ENCODE measurements at regions not wholly inside any gene's neighbourhood (a gene's known extent, or its start where the extent isn't known, plus 50 kb on each side); places are given as distances from the start of the nearest gene placed in this dataset.

DNA sequence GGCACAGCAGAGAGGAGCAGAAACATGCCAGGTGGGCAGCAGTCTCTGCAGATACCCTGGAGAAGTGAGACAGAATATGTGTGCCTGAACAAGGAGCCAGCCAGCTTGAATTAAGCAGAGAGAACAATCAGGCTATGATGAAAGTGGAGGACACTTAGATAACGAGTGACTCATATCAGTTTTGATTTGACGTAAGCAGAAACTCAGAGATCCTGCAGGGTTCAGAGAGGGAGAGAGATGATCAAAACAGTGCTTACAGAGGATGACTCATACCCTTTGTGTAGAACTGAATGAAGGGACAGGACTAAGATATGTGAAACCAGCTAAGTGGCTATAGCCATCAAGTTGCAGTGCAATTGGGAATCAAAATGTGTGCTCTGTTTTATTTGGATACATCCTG is 300.7 kb downstream of the TENT5A start:
- no peak overlapping the region for H3K4me2 ChIP-seq (ENCODE audit: low read length)
- H3F3A ChIP-seq (ENCODE audit: control insufficient read depth, insufficient read depth) = no peaks in the 10 kb centered on the region
- no peaks in the 10 kb centered on the region for H3K9me2 ChIP-seq (replicated peaks; ENCODE audit: control insufficient read depth, low read length)
- no peaks in the 10 kb centered on the region for H3K4me1 ChIP-seq (ENCODE audit: control insufficient read depth, low read length)
- no peak overlapping the region for H3K27ac ChIP-seq (ENCODE audit: low read depth, low read length)
- no peak overlapping the region for H3K4me3 ChIP-seq (ENCODE audit: low read length)
- TF ChIP-seq, protein P1, sequence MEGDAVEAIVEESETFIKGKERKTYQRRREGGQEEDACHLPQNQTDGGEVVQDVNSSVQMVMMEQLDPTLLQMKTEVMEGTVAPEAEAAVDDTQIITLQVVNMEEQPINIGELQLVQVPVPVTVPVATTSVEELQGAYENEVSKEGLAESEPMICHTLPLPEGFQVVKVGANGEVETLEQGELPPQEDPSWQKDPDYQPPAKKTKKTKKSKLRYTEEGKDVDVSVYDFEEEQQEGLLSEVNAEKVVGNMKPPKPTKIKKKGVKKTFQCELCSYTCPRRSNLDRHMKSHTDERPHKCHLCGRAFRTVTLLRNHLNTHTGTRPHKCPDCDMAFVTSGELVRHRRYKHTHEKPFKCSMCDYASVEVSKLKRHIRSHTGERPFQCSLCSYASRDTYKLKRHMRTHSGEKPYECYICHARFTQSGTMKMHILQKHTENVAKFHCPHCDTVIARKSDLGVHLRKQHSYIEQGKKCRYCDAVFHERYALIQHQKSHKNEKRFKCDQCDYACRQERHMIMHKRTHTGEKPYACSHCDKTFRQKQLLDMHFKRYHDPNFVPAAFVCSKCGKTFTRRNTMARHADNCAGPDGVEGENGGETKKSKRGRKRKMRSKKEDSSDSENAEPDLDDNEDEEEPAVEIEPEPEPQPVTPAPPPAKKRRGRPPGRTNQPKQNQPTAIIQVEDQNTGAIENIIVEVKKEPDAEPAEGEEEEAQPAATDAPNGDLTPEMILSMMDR (IDR thresholded peaks at IDR 0.05; ENCODE audit: low read depth, low read length, poor library complexity, severe bottlenecking) = no peak
- TF ChIP-seq EZH2phosphoT487 (IDR thresholded peaks at IDR 0.05; ENCODE audit: borderline replicate concordance, low read length) = no peak
- H4K20me1 ChIP-seq (ENCODE audit: control insufficient read depth, insufficient read depth, low read depth, low read length) = no peaks in the 10 kb centered on the region
- no peaks in the 10 kb centered on the region for H3K27me3 ChIP-seq (ENCODE audit: control insufficient read depth, low read length)
- no peaks in the 10 kb centered on the region for H3K9me3 ChIP-seq (ENCODE audit: control insufficient read depth, insufficient read depth, low read length)
- no peaks in the 10 kb centered on the region for H3K36me3 ChIP-seq (ENCODE audit: control insufficient read depth, low read length)
- H3K79me2 ChIP-seq (ENCODE audit: control insufficient read depth, low read length) = no peaks in the 10 kb centered on the region

DNA sequence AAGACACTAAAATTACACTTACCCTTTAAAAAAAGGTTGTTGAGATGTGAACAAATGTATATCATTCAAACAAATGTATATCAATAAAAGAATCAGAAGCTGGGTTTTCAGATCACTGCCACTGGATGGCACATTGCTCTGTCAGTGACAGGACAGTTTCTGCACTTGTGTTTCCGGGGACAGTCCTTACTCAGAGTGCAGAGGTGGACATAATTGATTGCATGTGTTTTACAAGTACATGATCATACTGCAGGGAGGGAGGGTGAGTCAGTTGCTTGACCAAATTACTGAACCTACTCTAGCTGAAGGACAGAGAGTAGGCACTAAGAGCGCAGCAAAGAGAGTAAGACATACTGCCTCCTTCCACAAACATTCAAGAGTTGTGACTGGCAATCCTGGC is 302.3 kb downstream of the TENT5A start:
- no peak overlapping the region for H3K4me2 ChIP-seq (ENCODE audit: low read length)
- H3F3A ChIP-seq (ENCODE audit: control insufficient read depth, insufficient read depth) = no peaks in the 10 kb centered on the region
- TF ChIP-seq, protein P1 (IDR thresholded peaks at IDR 0.05; ENCODE audit: low read depth, low read length, poor library complexity, severe bottlenecking) = no peak
- no peak for TF ChIP-seq EZH2phosphoT487 (IDR thresholded peaks at IDR 0.05; ENCODE audit: borderline replicate concordance, low read length)

DNA sequence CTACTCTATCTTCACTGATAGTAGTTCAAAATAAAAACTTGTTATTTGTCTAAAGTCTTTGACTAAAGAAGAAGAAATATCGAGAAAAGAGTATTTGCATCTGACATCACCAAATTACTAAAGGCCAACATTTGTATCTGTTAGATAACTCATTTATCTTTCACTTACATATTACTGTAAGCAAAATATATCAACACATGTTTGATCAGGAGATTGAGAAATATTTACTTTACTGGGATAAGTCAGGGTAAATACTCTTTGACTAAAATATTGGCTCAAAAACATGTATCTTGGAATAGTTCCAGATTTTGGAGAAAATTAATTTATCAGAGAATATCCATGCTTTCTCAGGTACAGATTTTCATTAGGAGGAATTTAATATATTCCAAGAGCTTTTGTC is 306.0 kb downstream of the TENT5A start:
- H3K79me2 ChIP-seq (ENCODE audit: control insufficient read depth, low read length) = no peaks in the 10 kb centered on the region
- TF ChIP-seq EZH2phosphoT487 (IDR thresholded peaks at IDR 0.05; ENCODE audit: borderline replicate concordance, low read length) = no peak
- TF ChIP-seq, protein P1 (IDR thresholded peaks at IDR 0.05; ENCODE audit: low read depth, low read length, poor library complexity, severe bottlenecking) = no peak

More for the DNA sequence above, 302.3 kb downstream of the TENT5A start:
- H3K79me2 ChIP-seq (ENCODE audit: control insufficient read depth, low read length) = no peaks in the 10 kb centered on the region
- no peaks in the 10 kb centered on the region for H3K9me3 ChIP-seq (ENCODE audit: control insufficient read depth, insufficient read depth, low read length)
- no peaks in the 10 kb centered on the region for H3K27me3 ChIP-seq (ENCODE audit: control insufficient read depth, low read length)
- no peak overlapping the region for H3K27ac ChIP-seq (ENCODE audit: low read depth, low read length)
- no peaks in the 10 kb centered on the region for H3K36me3 ChIP-seq (ENCODE audit: control insufficient read depth, low read length)
- no peak overlapping the region for H3K4me3 ChIP-seq (ENCODE audit: low read length)
- no peaks in the 10 kb centered on the region for H3K9me2 ChIP-seq (replicated peaks; ENCODE audit: control insufficient read depth, low read length)
- H4K20me1 ChIP-seq (ENCODE audit: control insufficient read depth, insufficient read depth, low read depth, low read length) = no peaks in the 10 kb centered on the region
- H3K4me1 ChIP-seq (ENCODE audit: control insufficient read depth, low read length) = no peaks in the 10 kb centered on the region

More for the DNA sequence above, 306.0 kb downstream of the TENT5A start:
- H3K9me2 ChIP-seq (replicated peaks; ENCODE audit: control insufficient read depth, low read length) = no peaks in the 10 kb centered on the region
- no peaks in the 10 kb centered on the region for H3K27me3 ChIP-seq (ENCODE audit: control insufficient read depth, low read length)
- H4K20me1 ChIP-seq (ENCODE audit: control insufficient read depth, insufficient read depth, low read depth, low read length) = no peaks in the 10 kb centered on the region
- no peaks in the 10 kb centered on the region for H3F3A ChIP-seq (ENCODE audit: control insufficient read depth, insufficient read depth)
- H3K9me3 ChIP-seq (ENCODE audit: control insufficient read depth, insufficient read depth, low read length) = peaks cover 2% of the 10 kb centered on the region; the same call in 1 of the 2 replicates
- no peak overlapping the region for H3K4me3 ChIP-seq (ENCODE audit: low read length)
- no peaks in the 10 kb centered on the region for H3K4me1 ChIP-seq (ENCODE audit: control insufficient read depth, low read length)
- no peaks in the 10 kb centered on the region for H3K36me3 ChIP-seq (ENCODE audit: control insufficient read depth, low read length)
- no peak overlapping the region for H3K4me2 ChIP-seq (ENCODE audit: low read length)
- H3K27ac ChIP-seq (ENCODE audit: low read depth, low read length) = no peak overlapping the region

All from DOHH2 (cell line).